Psoas muscle (tissue), 7 donors: ENCODE measurements at regions not wholly inside any gene's neighbourhood (a gene's known extent, or its start where the extent isn't known, plus 50 kb on each side); places are given as distances from the start of the nearest gene placed in this dataset.

Experiments
- ATAC-seq, 4 donors: fragments of 200-7000 bp; cut with Tn5 transposase; one replicate each; pipeline ENCODE4 v1.9.1; 2020; ENCODE audit warnings: moderate library complexity in 3 of 4, mild to moderate bottlenecking in 2 of 4
- DNase-seq, 2 donors: peaks; one replicate each; pipeline ENCODE4 v3.0.0-alpha.2; 2020
- H3K27ac ChIP-seq: fragments of 200-600 bp; one replicate; pipeline ENCODE4 v1.8.0; 2022
- H3K27me3 ChIP-seq, 3 donors: fragments of 200-600 bp in 1 of 3; one replicate each; pipeline versions ENCODE4 v1.6.1 to v1.8.0; 2013 to 2022; ENCODE audit warnings: low read length in 2 of 3, mild to moderate bottlenecking in 2 of 3, moderate library complexity in 1 of 3; ENCODE audit not compliant: insufficient read depth in 3 of 3
- H3K36me3 ChIP-seq, 2 donors: fragments of 200-600 bp in 1 of 2; one replicate each; pipeline versions ENCODE4 v1.6.1 to v1.8.0; 2013 to 2022; ENCODE audit warnings: low read depth in 1 of 2, mild to moderate bottlenecking in 1 of 2, moderate library complexity in 1 of 2; ENCODE audit not compliant: insufficient read depth in 1 of 2
- H3K4me1 ChIP-seq: fragments of 200-600 bp; one replicate; pipeline ENCODE4 v1.8.0; 2022
- H3K4me3 ChIP-seq: fragments of 200-600 bp; one replicate; pipeline ENCODE4 v1.8.0; 2022; ENCODE audit warnings: mild to moderate bottlenecking
- H3K9me3 ChIP-seq: fragments of 200-600 bp; one replicate; pipeline ENCODE4 v1.8.0; 2022
- CTCF ChIP-seq: fragments of 200-600 bp; IDR thresholded peaks from one replicate; pipeline ENCODE4 v1.8.0; 2022; ENCODE audit warnings: antibody characterized with exemption
- WGBS, 3 donors: extraction: QIAGEN DNeasy Blood & Tissue Kit; methylation state at CpG; one replicate each; pipeline versions ENCODE4 v1.1.6 to v1.1.7; 2013; 5-methylcytosine and 5-hydroxymethylcytosine counted together
- intact Hi-C, 2 donors: fragments of 100-400 bp; cut with DNase I; formaldehyde crosslinking; loops; one replicate each; pipeline versions ENCODE4 v1.11.0 to v1.14.2; 2022
- donor health status: healthy with polysubstance abuse.
- donor health status: DM: no; HTN: no; CAD: no; lungs with moderate emphysema.
- donor health status: Bipolar disorder and iron deficiency.
- donor health status: healthy.
- donor health status: DM: yes; HTN: yes; CAD: no.
- donor health status: DM: no; HTN: no; CAD: no.
- donor health status: DM: yes; HTN: yes; CAD: no.

GRCh38 chr2:125852364-125852763, 803.6 kb upstream of the GYPC start:
- Histone ChIP-seq H3K27ac (no peak overlapping the region), H3K27me3 (no peaks in the 10 kb centered on the region), H3K9me3 (no peaks in the 10 kb centered on the region), H3K4me3 (no peak overlapping the region), H3K4me1 (no peaks in the 10 kb centered on the region), H3K36me3 (no peaks in the 10 kb centered on the region)
- intact Hi-C loops: loop anchor here in 1 of 2 donors (5.0 kb wide), 1 partner anchor 285 kb away; no protein-coding TSS in a partner anchor
- no peak for DNase-seq
- TF ChIP-seq CTCF: no peak
- no peak for ATAC-seq
- 66 to 74% (median 66%) methylated on average over 1 of the region's 1 CpG for WGBS, 3 donors

GRCh38 chr2:125853626-125854025, 802.3 kb upstream of the GYPC start:
- TF ChIP-seq CTCF: no peak
- intact Hi-C loops: loop anchor here in 1 of 2 donors (5.0 kb wide), 1 partner anchor 284 kb away; no protein-coding TSS in a partner anchor
- H3K4me3 ChIP-seq: no peak overlapping the region
- DNase-seq (no peak), ATAC-seq (no peak)
- H3K27me3 ChIP-seq: no peaks in the 10 kb centered on the region
- H3K9me3 ChIP-seq: no peaks in the 10 kb centered on the region
- no peak overlapping the region for H3K27ac ChIP-seq
- H3K36me3 ChIP-seq: no peaks in the 10 kb centered on the region
- 91 to 93% (median 91%) methylated on average over 4 of the region's 4 CpGs for WGBS, 3 donors
- H3K4me1 ChIP-seq: no peaks in the 10 kb centered on the region

GRCh38 chr2:125855204-125855603, 800.8 kb upstream of the GYPC start:
- Histone ChIP-seq H3K4me1 (no peaks in the 10 kb centered on the region), H3K27me3 (no peaks in the 10 kb centered on the region), H3K27ac (no peak overlapping the region), H3K36me3 (no peaks in the 10 kb centered on the region), H3K4me3 (no peak overlapping the region), H3K9me3 (no peaks in the 10 kb centered on the region)
- intact Hi-C loops: no loop called here
- no peak for ATAC-seq
- no peak for DNase-seq
- no peak for TF ChIP-seq CTCF
- 77 to 83% (median 80%) methylated on average over 3 of the region's 3 CpGs for WGBS, 3 donors

DNA sequence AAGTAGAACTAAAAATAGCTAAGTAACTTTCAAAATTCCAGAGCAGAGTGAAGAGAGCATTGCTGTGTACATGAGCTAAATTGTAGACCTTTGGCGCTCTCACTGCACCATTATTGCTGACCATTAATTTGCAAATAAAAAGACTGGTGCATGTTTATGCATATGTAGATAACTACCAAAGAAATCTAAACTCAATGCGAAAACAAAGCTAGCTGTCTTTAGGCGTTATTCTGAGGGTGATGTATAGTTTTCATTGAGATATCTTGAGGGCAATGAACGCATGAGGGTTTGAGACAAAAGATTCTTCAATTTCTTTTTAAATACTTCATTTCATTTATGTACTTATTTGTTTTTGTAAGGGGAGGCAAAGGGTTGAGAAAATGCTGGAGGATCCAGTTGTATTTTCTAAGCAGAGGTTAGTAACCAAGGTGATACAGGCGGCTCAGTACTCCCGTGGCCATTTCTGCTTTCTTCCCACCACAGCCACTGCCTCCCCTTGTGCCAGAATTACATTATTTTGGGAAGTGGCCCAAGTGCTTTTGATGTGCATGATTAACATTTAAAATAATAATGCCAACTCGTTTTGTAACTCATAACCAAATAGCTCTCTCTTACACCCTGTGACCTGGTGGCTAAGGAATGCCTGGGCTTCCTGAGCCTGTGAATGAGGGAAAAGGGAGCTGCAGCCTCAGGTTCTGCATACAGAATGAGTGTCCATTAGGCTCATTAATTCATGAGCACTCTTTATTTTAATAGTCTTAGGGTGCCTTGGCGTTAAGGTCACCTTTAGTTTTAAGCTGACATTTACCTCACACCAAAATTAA, 797.8 kb upstream of the GYPC start:
- H3K36me3 ChIP-seq: no peaks in the 10 kb centered on the region
- H3K4me1 ChIP-seq: no peaks in the 10 kb centered on the region
- intact Hi-C loops: no loop called here
- H3K27ac ChIP-seq: no peak overlapping the region
- no peak for DNase-seq
- WGBS, 3 donors: 76 to 80% (median 78%) methylated on average over 8 of the region's 8 CpGs
- H3K9me3 ChIP-seq: no peaks in the 10 kb centered on the region
- no peak for ATAC-seq
- no peaks in the 10 kb centered on the region for H3K27me3 ChIP-seq
- TF ChIP-seq CTCF: no peak
- no peak overlapping the region for H3K4me3 ChIP-seq
